ENCODE measurements at regions not wholly inside any gene's neighbourhood (a gene's known extent, or its start where the extent isn't known, plus 50 kb on each side); places are given as distances from the start of the nearest gene placed in this dataset.

- no peak for TF ChIP-seq POLR2A (IDR thresholded peaks at IDR 0.05)
- no peak for TF ChIP-seq POLR2AphosphoS5 (IDR thresholded peaks at IDR 0.05)
- no peak for TF ChIP-seq CTCF (IDR thresholded peaks at IDR 0.05 in 8 of 11, conservative IDR thresholded peaks at IDR 0.05 in 3 of 11)
Observed at GRCh38 chr18:6649421-6650126, 79.9 kb upstream of the ARHGAP28 start.
